AG04450 (cell line): ENCODE measurements at regions not wholly inside any gene's neighbourhood (a gene's known extent, or its start where the extent isn't known, plus 50 kb on each side); places are given as distances from the start of the nearest gene placed in this dataset.

Experiments
- CTCF ChIA-PET: fragments of 300-600, 350-600 bp; formaldehyde crosslinking; extraction: SDS; loops from one replicate; lab custom pipeline; 2022; ENCODE audit warnings: antibody characterized with exemption, inconsistent platforms; lab: Charles Lee
- POLR2A ChIA-PET: fragments of 350-600 bp; formaldehyde crosslinking; extraction: SDS; loops from one replicate; lab custom pipeline; 2021; ENCODE audit warnings: antibody characterized with exemption, inconsistent platforms; lab: Yijun Ruan, JAX
- DNase-seq: peaks from one replicate; pipeline ENCODE4 v3.0.0-alpha.2; 2011; ENCODE audit warnings: low read depth, low spot score
- H3K27ac ChIP-seq: one replicate; pipeline ENCODE4 v1.5.1; 2012; ENCODE audit warnings: low read depth, low read length, control low read depth
- H3K27me3 ChIP-seq: one replicate; pipeline ENCODE4 v1.6.0; 2012; ENCODE audit warnings: low read length; ENCODE audit not compliant: control insufficient read depth, insufficient read depth
- H3K4me3 ChIP-seq: 2 replicates; pipeline ENCODE4 v1.5.1; 2011; ENCODE audit warnings: mild to moderate bottlenecking, low read depth, low read length, control low read depth
- H3K9me3 ChIP-seq: 2 replicates; pipeline ENCODE4 v1.5.1; 2012; ENCODE audit warnings: low read length; ENCODE audit not compliant: control insufficient read depth, insufficient read depth
- TF ChIP-seq, protein P1 (sequence below): IDR thresholded peaks from 2 replicates; pipeline ENCODE4 v1.5.1; 2011; ENCODE audit warnings: low read depth, low read length, control low read depth, inconsistent platforms

DNA sequence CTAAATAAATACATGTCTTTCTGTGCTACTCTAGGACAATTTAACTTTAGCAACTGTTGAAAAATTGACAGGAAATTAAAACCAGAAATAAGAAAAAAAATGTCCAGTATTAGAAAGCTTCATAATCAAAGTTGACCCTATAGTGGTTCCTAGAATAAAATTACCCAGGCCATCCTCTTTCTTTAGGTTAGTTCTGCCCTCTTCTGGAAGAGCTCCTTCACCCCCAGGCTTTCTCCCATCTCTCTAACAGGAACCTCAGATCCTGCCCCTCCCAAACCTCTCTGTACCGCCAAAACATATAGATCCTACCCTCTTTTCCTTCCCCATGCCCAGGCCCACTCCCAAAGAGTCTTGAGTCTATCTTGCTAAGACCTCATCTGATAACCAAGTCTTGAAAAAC is 159.4 kb upstream of the CDK1 start:
- Histone ChIP-seq H3K27ac (no peak overlapping the region), H3K27me3 (no peaks in the 10 kb centered on the region), H3K4me3 (no peak overlapping the region), H3K9me3 (no peaks in the 10 kb centered on the region)
- CTCF ChIA-PET = interaction anchor here (1.5 kb wide), 1 partner anchor 175 kb away, joined by 15 read pairs; no protein-coding TSS in a partner anchor
- TF ChIP-seq, protein P1, sequence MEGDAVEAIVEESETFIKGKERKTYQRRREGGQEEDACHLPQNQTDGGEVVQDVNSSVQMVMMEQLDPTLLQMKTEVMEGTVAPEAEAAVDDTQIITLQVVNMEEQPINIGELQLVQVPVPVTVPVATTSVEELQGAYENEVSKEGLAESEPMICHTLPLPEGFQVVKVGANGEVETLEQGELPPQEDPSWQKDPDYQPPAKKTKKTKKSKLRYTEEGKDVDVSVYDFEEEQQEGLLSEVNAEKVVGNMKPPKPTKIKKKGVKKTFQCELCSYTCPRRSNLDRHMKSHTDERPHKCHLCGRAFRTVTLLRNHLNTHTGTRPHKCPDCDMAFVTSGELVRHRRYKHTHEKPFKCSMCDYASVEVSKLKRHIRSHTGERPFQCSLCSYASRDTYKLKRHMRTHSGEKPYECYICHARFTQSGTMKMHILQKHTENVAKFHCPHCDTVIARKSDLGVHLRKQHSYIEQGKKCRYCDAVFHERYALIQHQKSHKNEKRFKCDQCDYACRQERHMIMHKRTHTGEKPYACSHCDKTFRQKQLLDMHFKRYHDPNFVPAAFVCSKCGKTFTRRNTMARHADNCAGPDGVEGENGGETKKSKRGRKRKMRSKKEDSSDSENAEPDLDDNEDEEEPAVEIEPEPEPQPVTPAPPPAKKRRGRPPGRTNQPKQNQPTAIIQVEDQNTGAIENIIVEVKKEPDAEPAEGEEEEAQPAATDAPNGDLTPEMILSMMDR = no peak
- DNase-seq = no peak
- POLR2A ChIA-PET = no interaction called here

DNA sequence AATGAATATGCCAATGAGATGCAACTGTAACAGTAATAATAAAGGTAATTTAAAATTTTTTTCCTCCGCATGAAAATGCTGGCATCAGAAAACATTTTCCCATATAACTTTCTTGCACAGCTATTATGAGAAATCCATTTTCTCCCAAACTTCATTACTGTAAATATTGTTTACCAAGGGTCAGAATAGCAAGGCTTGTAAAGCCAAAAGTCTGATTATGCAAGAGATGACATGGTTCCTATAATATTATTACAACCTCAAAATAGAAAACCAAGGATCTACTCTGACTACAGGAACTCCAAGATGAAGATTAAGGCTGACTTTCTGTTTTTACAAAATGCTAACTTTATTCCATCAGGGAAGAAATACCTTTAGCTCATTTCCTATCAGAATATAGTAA is 162.7 kb upstream of the CDK1 start:
- POLR2A ChIA-PET = no interaction called here
- no peaks in the 10 kb centered on the region for H3K9me3 ChIP-seq
- H3K4me3 ChIP-seq = no peak overlapping the region
- H3K27me3 ChIP-seq = no peaks in the 10 kb centered on the region
- no peak for DNase-seq
- no peak overlapping the region for H3K27ac ChIP-seq
- CTCF ChIA-PET = no interaction called here
- TF ChIP-seq, protein P1 = no peak

DNA sequence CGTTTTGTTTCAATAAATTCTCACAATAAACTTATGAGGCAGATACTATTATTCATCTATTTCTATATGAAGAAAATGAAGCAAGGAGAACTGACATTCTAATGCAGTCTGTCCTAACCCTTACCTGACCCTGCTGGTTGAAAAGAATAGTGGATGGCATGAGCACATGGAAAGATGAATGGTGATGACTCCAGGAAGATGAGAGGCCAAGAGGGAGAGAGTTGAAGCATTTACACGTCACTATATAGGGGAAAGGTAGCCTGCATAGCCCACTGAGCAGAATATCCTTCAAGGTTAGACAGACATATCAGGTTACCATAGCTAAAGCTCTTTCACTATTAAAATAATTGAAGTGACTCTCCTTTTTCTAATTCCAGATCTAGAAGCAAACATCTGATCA is 163.9 kb upstream of the CDK1 start:
- POLR2A ChIA-PET = no interaction called here
- TF ChIP-seq, protein P1 = no peak
- Histone ChIP-seq H3K4me3 (no peak overlapping the region), H3K27me3 (no peaks in the 10 kb centered on the region), H3K27ac (no peak overlapping the region), H3K9me3 (no peaks in the 10 kb centered on the region)
- CTCF ChIA-PET = interaction anchor here (1.0 to 1.4 kb wide), 2 partner anchors 36 to 170 kb away, joined by 3 read pairs; no protein-coding TSS in a partner anchor
- DNase-seq = no peak

DNA sequence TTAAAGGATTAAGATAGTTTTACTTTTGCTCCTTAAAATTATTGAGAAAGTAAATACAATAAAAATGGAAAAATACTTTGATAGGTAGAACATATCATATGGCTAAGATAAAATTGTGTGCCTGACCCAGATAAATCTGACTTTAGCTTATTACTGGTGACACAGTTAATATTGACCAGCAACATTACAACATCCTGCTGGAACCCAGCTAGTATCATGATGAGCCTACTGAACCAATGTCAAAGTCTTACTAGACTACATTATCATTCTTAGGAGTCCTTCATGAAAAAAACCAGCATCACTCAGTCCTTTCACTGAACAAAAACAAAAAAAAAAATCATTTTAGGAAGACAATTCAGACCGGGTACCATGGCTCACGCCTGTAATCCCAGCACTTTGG is 164.8 kb upstream of the CDK1 start:
- no peak overlapping the region for H3K27ac ChIP-seq
- no peak overlapping the region for H3K4me3 ChIP-seq
- H3K9me3 ChIP-seq = no peaks in the 10 kb centered on the region
- POLR2A ChIA-PET = no interaction called here
- CTCF ChIA-PET = no interaction called here
- no peaks in the 10 kb centered on the region for H3K27me3 ChIP-seq
- no peak for DNase-seq
- TF ChIP-seq, protein P1 = no peak

DNA sequence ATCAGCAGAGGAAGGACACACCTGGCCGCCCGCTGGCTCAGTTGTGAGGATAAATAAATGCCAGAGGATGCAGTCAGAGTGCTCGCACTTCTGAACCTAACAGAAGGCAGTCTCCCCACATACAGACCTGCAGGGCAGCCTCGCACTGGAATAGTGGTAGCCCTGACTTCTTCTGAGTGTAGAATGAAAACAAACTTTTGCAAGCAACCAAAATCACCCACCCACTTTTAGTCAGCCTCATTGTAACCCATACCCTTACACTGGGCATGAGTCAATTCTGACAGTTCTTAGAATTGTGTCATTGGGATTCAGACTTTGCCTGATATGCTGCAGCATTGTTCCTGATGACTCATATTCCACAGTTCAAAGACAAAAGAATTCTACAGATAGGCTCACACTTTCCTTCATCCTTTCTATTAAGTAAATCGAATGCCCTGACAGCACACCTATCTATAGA is 167.0 kb upstream of the CDK1 start:
- ChIA-PET POLR2A (no interaction called here), CTCF (no interaction called here)
- Histone ChIP-seq H3K27me3 (no peaks in the 10 kb centered on the region), H3K4me3 (no peak overlapping the region), H3K27ac (no peak overlapping the region), H3K9me3 (no peaks in the 10 kb centered on the region)
- TF ChIP-seq, protein P1 = no peak
- DNase-seq = no peak
